ENCODE measurements at regions not wholly inside any gene's neighbourhood (a gene's known extent, or its start where the extent isn't known, plus 50 kb on each side); places are given as distances from the start of the nearest gene placed in this dataset.
"Not testable (repeated sequence)": the region's sequence is repeated elsewhere in the genome, so short reads cannot be mapped to it uniquely, and the experiment has no call there.

- Histone ChIP-seq H3K9ac (ENCODE audit: low read length) (no peak overlapping the region), H3F3A (ENCODE audit: insufficient read depth, low read length, poor library complexity, severe bottlenecking) (no peaks in the 10 kb centered on the region), H3K27ac (ENCODE audit: low read length) (no peak overlapping the region), H3K27me3 (ENCODE audit: insufficient read depth, low read depth, low read length) (no peaks in the 10 kb centered on the region), H3K79me2 (replicated peaks; ENCODE audit: insufficient read depth, low read length) (no peaks in the 10 kb centered on the region), H3K4me2 (ENCODE audit: low read length) (no peak overlapping the region), H3K4me3 (ENCODE audit: low read length) (no peak overlapping the region), H3K36me3 (ENCODE audit: insufficient read depth, low read length) (no peaks in the 10 kb centered on the region), H3K9me3 (ENCODE audit: low read length) (no peaks in the 10 kb centered on the region), H3K9me2 (ENCODE audit: insufficient read depth, low read length) (no peaks in the 10 kb centered on the region), H4K20me1 (ENCODE audit: insufficient read depth) (no peaks in the 10 kb centered on the region), H2AFZ (ENCODE audit: low read depth, low read length) (no peak overlapping the region)
- TF ChIP-seq SMC3 (conservative IDR thresholded peaks at IDR 0.05; ENCODE audit: poor library complexity) (no peak), RAD21 (conservative IDR thresholded peaks at IDR 0.05) (no peak), POLR2AphosphoS5 (IDR thresholded peaks at IDR 0.05) (no peak), EP300 (conservative IDR thresholded peaks at IDR 0.05; ENCODE audit: poor library complexity, severe bottlenecking) (no peak), REST (IDR thresholded peaks at IDR 0.05; ENCODE audit: borderline replicate concordance) (no peak)
Measured at GRCh38 chr6:156421933-156422332, 355.2 kb upstream of the ARID1B start.

GRCh38 chr6:156421301-156421700 lies 355.9 kb upstream of the ARID1B start:
- not testable (repeated sequence) for H3K79me2 ChIP-seq (replicated peaks; ENCODE audit: insufficient read depth, low read length); H3K36me3 ChIP-seq (ENCODE audit: insufficient read depth, low read length); H3K4me2 ChIP-seq (ENCODE audit: low read length); H3K27ac ChIP-seq (ENCODE audit: low read length); H3K4me3 ChIP-seq (ENCODE audit: low read length); H3K9me2 ChIP-seq (ENCODE audit: insufficient read depth, low read length); H4K20me1 ChIP-seq (ENCODE audit: insufficient read depth); H3K27me3 ChIP-seq (ENCODE audit: insufficient read depth, low read depth, low read length); H3F3A ChIP-seq (ENCODE audit: insufficient read depth, low read length, poor library complexity, severe bottlenecking); H2AFZ ChIP-seq (ENCODE audit: low read depth, low read length); H3K9ac ChIP-seq (ENCODE audit: low read length); H3K9me3 ChIP-seq (ENCODE audit: low read length)

GRCh38 chr6:156420172-156420993 lies 356.8 kb upstream of the ARID1B start:
- no peaks in the 10 kb centered on the region for H3K79me2 ChIP-seq (replicated peaks; ENCODE audit: insufficient read depth, low read length)
- TF ChIP-seq CTCF (IDR thresholded peaks at IDR 0.05; ENCODE audit: poor library complexity, severe bottlenecking) (no peak), EZH2 (IDR thresholded peaks at IDR 0.05; ENCODE audit: borderline replicate concordance, insufficient read depth, low read length, poor library complexity, severe bottlenecking) (no peak), EP300 (conservative IDR thresholded peaks at IDR 0.05; ENCODE audit: poor library complexity, severe bottlenecking) (no peak), RAD21 (conservative IDR thresholded peaks at IDR 0.05) (no peak), POLR2AphosphoS5 (IDR thresholded peaks at IDR 0.05) (no peak), REST (IDR thresholded peaks at IDR 0.05; ENCODE audit: borderline replicate concordance) (no peak), TAF1 (IDR thresholded peaks at IDR 0.05; ENCODE audit: low read depth) (no peak), MXI1 (conservative IDR thresholded peaks at IDR 0.05; ENCODE audit: poor library complexity, severe bottlenecking) (no peak), SMC3 (conservative IDR thresholded peaks at IDR 0.05; ENCODE audit: poor library complexity) (no peak)
- H4K20me1 ChIP-seq (ENCODE audit: insufficient read depth): no peaks in the 10 kb centered on the region
- no peak overlapping the region for H3K9ac ChIP-seq (ENCODE audit: low read length)
- H3K4me3 ChIP-seq (ENCODE audit: low read length): no peak overlapping the region
- H3K27ac ChIP-seq (ENCODE audit: low read length): no peak overlapping the region
- H2AFZ ChIP-seq (ENCODE audit: low read depth, low read length): no peak overlapping the region
- no peaks in the 10 kb centered on the region for H3K36me3 ChIP-seq (ENCODE audit: insufficient read depth, low read length)
- no peaks in the 10 kb centered on the region for H3F3A ChIP-seq (ENCODE audit: insufficient read depth, low read length, poor library complexity, severe bottlenecking)
- H3K27me3 ChIP-seq (ENCODE audit: insufficient read depth, low read depth, low read length): no peaks in the 10 kb centered on the region
- no peak overlapping the region for H3K4me2 ChIP-seq (ENCODE audit: low read length)
- no peaks in the 10 kb centered on the region for H3K9me3 ChIP-seq (ENCODE audit: low read length)
- no peaks in the 10 kb centered on the region for H3K9me2 ChIP-seq (ENCODE audit: insufficient read depth, low read length)

Data from neural cell (in vitro differentiated cells).